ENCODE measurements at regions not wholly inside any gene's neighbourhood (a gene's known extent, or its start where the extent isn't known, plus 50 kb on each side); places are given as distances from the start of the nearest gene placed in this dataset.

DNA sequence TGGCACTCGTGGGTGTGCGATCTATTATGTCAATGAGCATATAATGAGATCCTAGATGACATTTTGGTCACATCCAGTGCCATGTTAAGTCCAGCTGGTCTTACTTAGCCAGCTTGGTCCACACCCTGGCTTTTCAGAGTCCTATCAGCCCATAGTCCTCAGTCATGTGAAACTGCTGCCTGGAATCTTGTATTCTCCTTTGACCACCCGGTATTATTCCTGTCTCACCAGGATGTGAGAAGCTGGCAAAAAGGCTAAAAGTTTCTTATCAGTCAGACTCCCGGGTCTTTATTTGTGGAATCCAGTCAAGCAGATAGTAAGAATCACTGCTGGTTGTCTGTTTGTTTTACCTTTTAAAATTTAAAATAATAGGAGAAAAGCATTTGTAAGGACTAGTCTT is 705.6 kb upstream of the GHITM start:
- TF ChIP-seq CTCF (IDR thresholded peaks at IDR 0.05) (no peak), POLR2AphosphoS5 (IDR thresholded peaks at IDR 0.05) (no peak), POLR2A (IDR thresholded peaks at IDR 0.05) (no peak)

Measured in prostate gland (tissue), 2 donors.